ENCODE measurements at regions not wholly inside any gene's neighbourhood (a gene's known extent, or its start where the extent isn't known, plus 50 kb on each side); places are given as distances from the start of the nearest gene placed in this dataset.
"Not testable (repeated sequence)": the region's sequence is repeated elsewhere in the genome, so short reads cannot be mapped to it uniquely, and the experiment has no call there.

- TF ChIP-seq REST (IDR thresholded peaks at IDR 0.05; ENCODE audit: insufficient read depth in 1 of 2, low read depth in 2 of 2, low read length in 2 of 2); SIN3A (IDR thresholded peaks at IDR 0.05; ENCODE audit: borderline replicate concordance, insufficient read depth, low read length); FOXP2 (optimal IDR thresholded peaks at IDR 0.05; ENCODE audit: borderline replicate concordance, extremely low read depth, extremely low read length, insufficient read depth): not testable (repeated sequence)
Observed at GRCh38 chr17:445839-446238, 93.2 kb upstream of the RPH3AL start, which contains the start of gene RFLNB. Gene RFLNB, minus strand, starts transcription at chr17:445939.

DNA sequence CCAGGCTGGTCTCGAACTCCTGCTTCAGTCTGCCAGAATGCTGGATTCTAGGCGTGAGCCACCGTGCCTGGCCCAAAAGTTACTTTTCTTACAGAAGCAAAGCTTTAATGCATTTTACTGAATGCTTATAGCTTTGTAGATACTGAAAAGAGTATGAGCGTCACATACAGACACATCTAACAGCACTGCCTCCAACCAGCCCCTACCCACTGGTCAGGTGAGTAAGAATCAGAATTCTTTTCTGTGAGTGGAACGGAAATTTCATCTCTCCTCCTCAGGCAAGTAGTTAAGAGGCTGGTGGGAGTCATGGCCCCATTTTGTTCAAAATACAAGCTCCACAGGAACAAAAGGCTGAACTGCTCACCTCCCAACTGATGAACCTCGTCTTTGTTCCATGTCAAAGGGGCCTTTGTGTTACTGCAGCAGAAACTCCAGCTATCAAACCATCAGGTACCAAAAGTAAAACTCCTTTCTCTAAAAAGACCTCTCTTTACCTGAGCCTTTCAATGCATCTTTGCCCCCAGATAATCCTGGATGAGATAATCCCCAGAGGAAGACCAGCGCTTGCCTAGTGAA lies 92.4 kb upstream of the RPH3AL start:
- TF ChIP-seq FOXP2 (optimal IDR thresholded peaks at IDR 0.05; ENCODE audit: borderline replicate concordance, extremely low read depth, extremely low read length, insufficient read depth) (no peak), TAF1 (IDR thresholded peaks at IDR 0.05; ENCODE audit: borderline replicate concordance, insufficient read depth, low read length) (no peak), SIN3A (IDR thresholded peaks at IDR 0.05; ENCODE audit: borderline replicate concordance, insufficient read depth, low read length) (no peak), POLR2AphosphoS5 (IDR thresholded peaks at IDR 0.05; ENCODE audit: low read depth, low read length) (no peak), REST (IDR thresholded peaks at IDR 0.05; ENCODE audit: insufficient read depth in 1 of 2, low read depth in 2 of 2, low read length in 2 of 2) (no peak)

GRCh38 chr17:443109-443508 lies 90.5 kb upstream of the RPH3AL start:
- TF ChIP-seq FOXP2 (optimal IDR thresholded peaks at IDR 0.05; ENCODE audit: borderline replicate concordance, extremely low read depth, extremely low read length, insufficient read depth) (no peak), SIN3A (IDR thresholded peaks at IDR 0.05; ENCODE audit: borderline replicate concordance, insufficient read depth, low read length) (no peak), TAF1 (IDR thresholded peaks at IDR 0.05; ENCODE audit: borderline replicate concordance, insufficient read depth, low read length) (no peak)

DNA sequence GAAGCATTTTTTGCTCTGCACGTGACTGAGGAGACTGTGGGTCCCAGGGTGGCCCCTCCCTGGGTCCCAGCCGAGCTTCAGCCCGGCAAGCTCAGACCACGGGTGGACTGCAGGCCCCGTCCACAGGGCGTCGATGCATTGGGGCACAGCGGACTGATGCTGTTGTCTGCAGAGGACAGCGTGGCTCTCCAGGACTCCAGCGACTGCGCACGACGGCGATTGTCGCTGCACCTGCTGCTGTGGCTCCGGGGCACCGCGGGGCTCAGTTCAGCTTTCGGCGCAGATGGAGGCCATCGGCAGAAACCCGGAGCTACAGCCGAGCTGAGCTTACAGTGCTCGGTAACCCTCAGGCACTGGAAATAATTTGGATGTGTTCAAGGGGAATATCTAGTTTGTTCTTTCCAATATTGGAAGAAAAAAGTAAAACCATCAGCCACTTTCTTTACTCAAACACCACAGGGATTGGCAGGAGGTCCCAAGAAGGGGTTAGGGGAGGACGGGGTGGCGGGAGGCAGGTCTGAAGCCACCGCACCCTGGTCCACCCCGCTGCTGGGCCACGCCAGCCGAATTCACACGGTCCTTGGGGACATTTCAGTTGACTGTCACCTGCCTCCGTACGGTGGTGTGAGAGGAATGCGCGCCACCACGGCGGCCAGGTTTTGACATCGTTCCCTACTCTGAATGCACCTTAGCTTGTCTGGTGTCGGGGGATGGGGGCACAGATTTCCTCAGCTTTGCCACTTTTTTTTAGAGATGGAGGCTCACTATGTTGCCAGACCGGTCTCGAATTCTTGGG lies 88.7 kb upstream of the RPH3AL start:
- TF ChIP-seq REST (IDR thresholded peaks at IDR 0.05; ENCODE audit: insufficient read depth in 1 of 2, low read depth in 2 of 2, low read length in 2 of 2) (no peak), TAF1 (IDR thresholded peaks at IDR 0.05; ENCODE audit: borderline replicate concordance, insufficient read depth, low read length) (no peak), FOXP2 (optimal IDR thresholded peaks at IDR 0.05; ENCODE audit: borderline replicate concordance, extremely low read depth, extremely low read length, insufficient read depth) (no peak), POLR2AphosphoS5 (IDR thresholded peaks at IDR 0.05; ENCODE audit: low read depth, low read length) (no peak), SIN3A (IDR thresholded peaks at IDR 0.05; ENCODE audit: borderline replicate concordance, insufficient read depth, low read length) (no peak)

- TF ChIP-seq REST (IDR thresholded peaks at IDR 0.05; ENCODE audit: insufficient read depth in 1 of 2, low read depth in 2 of 2, low read length in 2 of 2) = no peak
- TF ChIP-seq TAF1 (IDR thresholded peaks at IDR 0.05; ENCODE audit: borderline replicate concordance, insufficient read depth, low read length) = no peak
- TF ChIP-seq FOXP2 (optimal IDR thresholded peaks at IDR 0.05; ENCODE audit: borderline replicate concordance, extremely low read depth, extremely low read length, insufficient read depth) = no peak
- no peak for TF ChIP-seq SIN3A (IDR thresholded peaks at IDR 0.05; ENCODE audit: borderline replicate concordance, insufficient read depth, low read length)
- TF ChIP-seq POLR2AphosphoS5 (IDR thresholded peaks at IDR 0.05; ENCODE audit: low read depth, low read length) = no peak
Observed at GRCh38 chr17:438191-438590, 85.6 kb upstream of the RPH3AL start.
